ENCODE measurements at regions not wholly inside any gene's neighbourhood (a gene's known extent, or its start where the extent isn't known, plus 50 kb on each side); places are given as distances from the start of the nearest gene placed in this dataset.

DNA sequence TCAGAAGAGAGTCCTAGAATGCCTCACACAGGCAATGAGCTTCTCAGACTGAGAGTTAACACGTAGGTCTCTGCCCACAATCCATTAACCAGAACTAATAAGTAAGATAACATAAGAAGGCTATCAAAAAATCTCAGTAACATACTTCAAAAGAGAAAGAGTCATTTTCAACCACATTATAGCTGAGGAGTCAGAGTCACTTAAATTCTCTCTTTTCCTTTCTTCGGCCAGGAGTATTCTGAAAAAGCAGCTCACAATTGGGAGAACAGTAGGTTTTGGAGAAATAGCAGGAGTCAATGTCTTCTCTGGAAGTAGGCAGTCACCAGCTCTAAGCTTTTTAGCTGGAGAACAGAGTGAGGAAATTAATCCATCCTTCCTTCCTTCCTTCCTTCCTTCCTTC, 1364.4 kb upstream of the NXPH2 start:
- TF ChIP-seq POLR2AphosphoS5 (IDR thresholded peaks at IDR 0.05; ENCODE audit: low read depth, low read length) (no peak), TAF1 (IDR thresholded peaks at IDR 0.05; ENCODE audit: low read depth, low read length) (no peak), POLR2A (IDR thresholded peaks at IDR 0.05; ENCODE audit: low read depth, low read length) (no peak), SPI1 (IDR thresholded peaks at IDR 0.05; ENCODE audit: low read depth, low read length) (no peak), POU2F2 (IDR thresholded peaks at IDR 0.05; ENCODE audit: low read depth, low read length) (no peak), PAX5 (IDR thresholded peaks at IDR 0.05; ENCODE audit: insufficient read depth, low read length, severe bottlenecking) (no peak)

Data from GM12891 (cell line).